Vagina (tissue), 2 donors: ENCODE measurements at regions not wholly inside any gene's neighbourhood (a gene's known extent, or its start where the extent isn't known, plus 50 kb on each side); places are given as distances from the start of the nearest gene placed in this dataset.

Source experiments
- DNase-seq, 2 donors: peaks; one replicate each; pipeline ENCODE4 v3.0.0-alpha.2; 2017; ENCODE audit errors: extremely low spot score in 2 of 2
- H3K27ac ChIP-seq: fragments of 200-600 bp; sonication (generic); one replicate; pipeline ENCODE4 v1.5.1; 2019
- H3K27me3 ChIP-seq: fragments of 200-600 bp; sonication (generic); one replicate; pipeline ENCODE4 v1.5.1; 2019
- H3K36me3 ChIP-seq, 2 donors: fragments of 200-600 bp; sonication (generic); one replicate each; pipeline ENCODE4 v1.5.1; 2017 to 2019
- H3K4me1 ChIP-seq: fragments of 200-600 bp; sonication (generic); one replicate; pipeline ENCODE4 v1.5.1; 2019
- H3K4me3 ChIP-seq, 2 donors: fragments of 200-600 bp; sonication (generic); 1 replicate in 1 of 2; 2 replicates in 1 of 2; pipeline ENCODE4 v1.5.1; 2016 to 2019
- H3K9me3 ChIP-seq: fragments of 200-600 bp; sonication (generic); one replicate; pipeline ENCODE4 v1.5.1; 2019
- POLR2A ChIP-seq, 2 donors: fragments of 450-650 bp; IDR thresholded peaks; one replicate each; pipeline ENCODE4 v1.6.1; 2017; ENCODE audit warnings: antibody characterized with exemption in 2 of 2, mild to moderate bottlenecking in 2 of 2, moderate library complexity in 2 of 2
- POLR2AphosphoS5 ChIP-seq, 2 donors: sonication (generic); formaldehyde crosslinking; IDR thresholded peaks; one replicate each; pipeline ENCODE4 v1.9.0; 2017; ENCODE audit warnings: antibody characterized with exemption in 2 of 2, mild to moderate bottlenecking in 2 of 2, low read depth in 1 of 2; ENCODE audit not compliant: insufficient read depth in 1 of 2
- intact Hi-C: fragments of 100-400 bp; cut with DNase I; formaldehyde crosslinking; loops from one replicate; pipeline ENCODE4 v1.15.1; 2023
- TF ChIP-seq, protein P1 (sequence below), 3 experiments: fragments of 450-650 bp in 2 of 3; fragments of 200-600 bp in 1 of 3; sonication (generic) in 1 of 3; IDR thresholded peaks; one replicate each; pipeline ENCODE4 v1.5.1; 2017 to 2019; ENCODE audit warnings: antibody characterized with exemption in 3 of 3, mild to moderate bottlenecking in 2 of 3, moderate library complexity in 2 of 3

DNA sequence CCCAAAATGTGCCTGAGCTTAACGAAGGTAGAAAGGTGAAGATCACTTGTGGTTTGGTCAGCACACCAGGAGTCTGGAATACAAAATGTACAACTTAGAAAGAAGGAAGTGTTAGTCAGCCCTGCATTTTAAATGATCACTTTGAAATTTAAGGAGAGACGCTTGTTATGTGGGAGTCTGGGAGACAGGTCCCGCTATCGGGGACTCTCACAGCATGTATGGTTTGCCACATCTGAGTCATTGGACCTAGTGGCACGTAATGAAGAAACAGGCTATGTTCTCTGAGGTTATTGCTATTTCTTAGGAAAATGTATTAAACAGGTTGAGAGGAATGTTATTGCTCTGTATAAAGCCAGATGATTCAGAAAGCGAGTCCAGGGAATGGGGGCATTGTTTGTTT lies 2362.5 kb upstream of the WWC1 start:
- Histone ChIP-seq H3K36me3 (no peaks in the 10 kb centered on the region), H3K27me3 (no peaks in the 10 kb centered on the region), H3K4me3 (no peak overlapping the region), H3K27ac (no peak overlapping the region), H3K4me1 (no peaks in the 10 kb centered on the region), H3K9me3 (no peaks in the 10 kb centered on the region)
- no peak for DNase-seq
- TF ChIP-seq POLR2A (IDR thresholded peaks at IDR 0.05): no peak
- intact Hi-C loops: no loop called here

DNA sequence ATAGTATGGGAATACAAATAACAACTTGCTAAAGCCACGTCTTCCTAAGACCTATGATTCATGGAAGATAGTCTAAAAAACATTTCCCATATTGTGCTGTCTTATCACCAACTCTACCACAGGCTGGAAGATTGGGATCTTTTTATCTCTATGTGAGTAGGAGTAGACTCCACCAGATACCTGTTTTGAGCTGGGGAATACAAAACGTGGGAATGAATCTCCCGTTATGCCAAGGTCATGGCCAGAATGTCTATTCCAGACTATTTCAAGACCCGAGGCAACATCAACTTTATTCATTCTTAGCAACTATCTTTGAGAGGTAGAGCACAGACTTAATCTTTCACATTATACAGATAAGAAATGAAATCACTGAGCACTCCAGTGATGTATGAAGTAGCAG lies 2350.9 kb upstream of the WWC1 start:
- no peaks in the 10 kb centered on the region for H3K36me3 ChIP-seq
- intact Hi-C loops: no loop called here
- no peaks in the 10 kb centered on the region for H3K27me3 ChIP-seq
- no peaks in the 10 kb centered on the region for H3K4me1 ChIP-seq
- no peak for DNase-seq
- TF ChIP-seq POLR2AphosphoS5 (IDR thresholded peaks at IDR 0.05; ENCODE audit: insufficient read depth in 1 of 2, low read depth in 1 of 2): no peak
- TF ChIP-seq, protein P1, sequence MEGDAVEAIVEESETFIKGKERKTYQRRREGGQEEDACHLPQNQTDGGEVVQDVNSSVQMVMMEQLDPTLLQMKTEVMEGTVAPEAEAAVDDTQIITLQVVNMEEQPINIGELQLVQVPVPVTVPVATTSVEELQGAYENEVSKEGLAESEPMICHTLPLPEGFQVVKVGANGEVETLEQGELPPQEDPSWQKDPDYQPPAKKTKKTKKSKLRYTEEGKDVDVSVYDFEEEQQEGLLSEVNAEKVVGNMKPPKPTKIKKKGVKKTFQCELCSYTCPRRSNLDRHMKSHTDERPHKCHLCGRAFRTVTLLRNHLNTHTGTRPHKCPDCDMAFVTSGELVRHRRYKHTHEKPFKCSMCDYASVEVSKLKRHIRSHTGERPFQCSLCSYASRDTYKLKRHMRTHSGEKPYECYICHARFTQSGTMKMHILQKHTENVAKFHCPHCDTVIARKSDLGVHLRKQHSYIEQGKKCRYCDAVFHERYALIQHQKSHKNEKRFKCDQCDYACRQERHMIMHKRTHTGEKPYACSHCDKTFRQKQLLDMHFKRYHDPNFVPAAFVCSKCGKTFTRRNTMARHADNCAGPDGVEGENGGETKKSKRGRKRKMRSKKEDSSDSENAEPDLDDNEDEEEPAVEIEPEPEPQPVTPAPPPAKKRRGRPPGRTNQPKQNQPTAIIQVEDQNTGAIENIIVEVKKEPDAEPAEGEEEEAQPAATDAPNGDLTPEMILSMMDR (IDR thresholded peaks at IDR 0.05): no peak
- TF ChIP-seq POLR2A (IDR thresholded peaks at IDR 0.05): no peak
- no peak overlapping the region for H3K4me3 ChIP-seq
- H3K9me3 ChIP-seq: no peaks in the 10 kb centered on the region
- no peak overlapping the region for H3K27ac ChIP-seq

DNA sequence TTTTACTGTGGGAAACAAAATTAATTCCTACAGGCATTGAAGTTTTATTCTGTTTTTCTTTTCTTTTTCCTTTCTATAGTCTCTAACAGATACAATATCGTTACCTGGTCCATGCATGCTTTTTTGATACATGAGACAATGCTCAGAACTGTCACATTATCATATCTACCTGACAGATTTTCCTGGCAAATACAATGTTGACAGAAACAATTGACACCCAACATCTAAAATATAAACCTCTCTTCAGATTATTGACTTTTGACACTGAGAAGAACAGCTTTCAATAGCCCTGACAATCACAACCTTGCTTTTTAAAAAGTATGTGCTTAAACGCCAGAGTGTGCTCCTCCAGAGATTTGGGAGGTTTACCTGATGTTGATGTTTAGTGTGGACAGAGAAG lies 2334.6 kb upstream of the WWC1 start:
- TF ChIP-seq, protein P1 (IDR thresholded peaks at IDR 0.05): no peak
- TF ChIP-seq POLR2A (IDR thresholded peaks at IDR 0.05) (no peak), POLR2AphosphoS5 (IDR thresholded peaks at IDR 0.05; ENCODE audit: insufficient read depth in 1 of 2, low read depth in 1 of 2) (no peak)
- Histone ChIP-seq H3K4me1 (no peaks in the 10 kb centered on the region), H3K36me3 (no peaks in the 10 kb centered on the region), H3K27ac (no peak overlapping the region), H3K9me3 (no peaks in the 10 kb centered on the region), H3K27me3 (no peaks in the 10 kb centered on the region), H3K4me3 (no peak overlapping the region)
- DNase-seq: no peak
- intact Hi-C loops: no loop called here

DNA sequence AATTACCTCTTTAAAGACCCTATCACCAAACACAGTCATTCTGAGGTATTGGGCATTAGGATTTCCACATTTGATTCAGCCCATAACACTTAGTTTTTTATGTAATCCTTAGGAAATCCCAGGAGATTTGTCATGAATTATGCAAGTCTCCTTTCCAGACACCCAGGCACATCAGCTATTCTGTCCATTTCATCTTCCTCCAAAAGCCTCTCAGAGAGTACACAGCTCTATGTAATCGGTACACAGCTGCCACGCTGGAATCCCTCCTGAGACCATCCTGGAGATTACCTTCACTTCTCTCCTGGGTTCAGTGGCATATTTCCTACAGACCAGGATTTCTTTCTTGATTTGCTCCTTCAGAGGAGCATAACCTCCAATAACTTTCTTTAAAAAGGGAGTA lies 2309.8 kb upstream of the WWC1 start:
- H3K27me3 ChIP-seq: no peaks in the 10 kb centered on the region
- no peaks in the 10 kb centered on the region for H3K36me3 ChIP-seq
- intact Hi-C loops: no loop called here
- TF ChIP-seq POLR2AphosphoS5 (IDR thresholded peaks at IDR 0.05; ENCODE audit: insufficient read depth in 1 of 2, low read depth in 1 of 2) (no peak), POLR2A (IDR thresholded peaks at IDR 0.05) (no peak)
- TF ChIP-seq, protein P1 (IDR thresholded peaks at IDR 0.05): no peak
- H3K9me3 ChIP-seq: no peaks in the 10 kb centered on the region
- H3K4me1 ChIP-seq: no peaks in the 10 kb centered on the region
- H3K27ac ChIP-seq: no peak overlapping the region
- H3K4me3 ChIP-seq: no peak overlapping the region
- no peak for DNase-seq

DNA sequence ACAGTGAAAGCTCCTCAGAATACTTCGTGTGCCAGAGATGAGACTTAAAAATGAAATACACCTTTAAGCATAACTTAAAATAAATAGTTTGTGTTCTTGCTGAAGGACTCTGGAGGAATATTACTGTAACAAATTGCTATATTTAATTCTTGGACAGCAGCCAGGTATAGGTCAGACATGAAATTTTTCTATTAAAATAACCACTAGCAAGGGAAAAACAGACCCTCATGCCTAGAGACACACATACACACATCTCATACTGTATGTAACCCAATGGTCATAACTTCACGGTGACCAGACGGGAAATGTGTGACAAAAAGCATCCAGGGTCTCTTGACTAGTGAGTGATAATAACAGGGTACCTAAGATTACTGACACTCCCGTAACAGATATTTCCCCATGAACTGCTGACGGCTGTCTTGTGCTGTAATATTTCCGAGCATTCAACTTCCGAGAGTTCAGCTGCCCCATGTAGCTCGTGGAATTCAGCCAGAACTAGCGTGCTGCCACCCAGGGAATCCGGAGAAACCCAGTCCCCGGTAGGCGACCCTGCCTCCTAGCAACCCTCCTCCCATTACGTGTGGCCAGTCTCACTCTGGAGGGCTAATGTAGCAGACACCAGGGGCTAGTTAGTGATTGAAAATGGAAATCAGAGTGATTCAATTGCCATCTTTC lies 2295.1 kb upstream of the WWC1 start:
- Histone ChIP-seq H3K4me1 (no peaks in the 10 kb centered on the region), H3K9me3 (no peaks in the 10 kb centered on the region), H3K4me3 (no peak overlapping the region), H3K36me3 (no peaks in the 10 kb centered on the region), H3K27me3 (no peaks in the 10 kb centered on the region), H3K27ac (no peak overlapping the region)
- intact Hi-C loops: no loop called here
- no peak for TF ChIP-seq POLR2AphosphoS5 (IDR thresholded peaks at IDR 0.05; ENCODE audit: insufficient read depth in 1 of 2, low read depth in 1 of 2)
- no peak for TF ChIP-seq POLR2A (IDR thresholded peaks at IDR 0.05)
- TF ChIP-seq, protein P1 (IDR thresholded peaks at IDR 0.05): no peak
- DNase-seq: no peak
